Urinary bladder (tissue), 3 donors: ENCODE measurements at regions not wholly inside any gene's neighbourhood (a gene's known extent, or its start where the extent isn't known, plus 50 kb on each side); places are given as distances from the start of the nearest gene placed in this dataset.
A peak's percentile ranks its signal among the peaks of the same experiment; 100 is the strongest.

Experiments used
- DNase-seq: peaks from one replicate; pipeline ENCODE4 v3.0.0-alpha.2; 2015; ENCODE audit errors: extremely low spot score
- H3K27ac ChIP-seq: one replicate; pipeline ENCODE4 v1.5.1; 2013; ENCODE audit warnings: low read depth, mild to moderate bottlenecking, moderate library complexity
- H3K36me3 ChIP-seq: one replicate; pipeline ENCODE4 v1.6.1; 2013; ENCODE audit warnings: mild to moderate bottlenecking, moderate library complexity; ENCODE audit not compliant: insufficient read depth
- H3K4me1 ChIP-seq: one replicate; pipeline ENCODE4 v1.6.1; 2013; ENCODE audit warnings: mild to moderate bottlenecking, moderate library complexity; ENCODE audit not compliant: insufficient read depth
- H3K4me3 ChIP-seq: one replicate; pipeline ENCODE4 v1.5.1; 2013; ENCODE audit warnings: low read depth, low read length
- WGBS: extraction: QIAGEN DNeasy Blood & Tissue Kit; methylation state at CpG from one replicate; pipeline ENCODE4 v1.1.7; 2013; 5-methylcytosine and 5-hydroxymethylcytosine counted together
- donor health status: healthy with polysubstance abuse.
- donor health status: healthy.

GRCh38 chrX:20530406-20530921, 263.8 kb upstream of the RPS6KA3 start:
- no peaks in the 10 kb centered on the region for H3K4me1 ChIP-seq
- H3K36me3 ChIP-seq: no peaks in the 10 kb centered on the region
- H3K27ac ChIP-seq: no peak overlapping the region
- H3K4me3 ChIP-seq: no peak overlapping the region
- 3% methylated on average over 9 of the region's 9 CpGs for WGBS
- peak; percentile 43 for DNase-seq

- WGBS: 13% methylated on average over 1 of the region's 1 CpG
- DNase-seq: no peak
Observed at GRCh38 chrX:20529711-20530110, 263.0 kb upstream of the RPS6KA3 start.

GRCh38 chrX:20529301-20529700, 262.6 kb upstream of the RPS6KA3 start:
- WGBS: 20% methylated on average over 9 of the region's 9 CpGs
- Histone ChIP-seq H3K4me3 (no peak overlapping the region), H3K4me1 (no peaks in the 10 kb centered on the region), H3K36me3 (no peaks in the 10 kb centered on the region), H3K27ac (no peak overlapping the region)
- DNase-seq: no peak

More at GRCh38 chrX:20529711-20530110, 263.0 kb upstream of the RPS6KA3 start:
- no peak overlapping the region for H3K27ac ChIP-seq
- no peaks in the 10 kb centered on the region for H3K36me3 ChIP-seq
- no peaks in the 10 kb centered on the region for H3K4me1 ChIP-seq
- H3K4me3 ChIP-seq: no peak overlapping the region

GRCh38 chrX:20527558-20528011, 260.9 kb upstream of the RPS6KA3 start:
- no peak overlapping the region for H3K27ac ChIP-seq
- no peaks in the 10 kb centered on the region for H3K4me1 ChIP-seq
- H3K36me3 ChIP-seq: no peaks in the 10 kb centered on the region
- 3% methylated on average over 3 of the region's 3 CpGs for WGBS
- no peak overlapping the region for H3K4me3 ChIP-seq
- no peak for DNase-seq

- Histone ChIP-seq H3K27ac (no peak overlapping the region), H3K36me3 (no peaks in the 10 kb centered on the region), H3K4me1 (no peaks in the 10 kb centered on the region), H3K4me3 (no peak overlapping the region)
- 62% methylated on average over 4 of the region's 4 CpGs for WGBS
- DNase-seq: no peak
Observed at GRCh38 chrX:20527041-20527440, 260.3 kb upstream of the RPS6KA3 start.

- no peak overlapping the region for H3K27ac ChIP-seq
- DNase-seq: no peak
- 67% methylated on average over 5 of the region's 5 CpGs for WGBS
- no peaks in the 10 kb centered on the region for H3K36me3 ChIP-seq
- H3K4me1 ChIP-seq: no peaks in the 10 kb centered on the region
- no peak overlapping the region for H3K4me3 ChIP-seq
Observed at GRCh38 chrX:20523626-20524312, 257.1 kb upstream of the RPS6KA3 start.

GRCh38 chrX:20522420-20522819, 255.7 kb upstream of the RPS6KA3 start:
- WGBS: 38% methylated on average over 3 of the region's 3 CpGs
- Histone ChIP-seq H3K36me3 (no peaks in the 10 kb centered on the region), H3K27ac (no peak overlapping the region), H3K4me1 (no peaks in the 10 kb centered on the region), H3K4me3 (no peak overlapping the region)
- no peak for DNase-seq

GRCh38 chrX:20521222-20521621, 254.5 kb upstream of the RPS6KA3 start:
- no peak for DNase-seq
- 40% methylated on average over 4 of the region's 4 CpGs for WGBS
- Histone ChIP-seq H3K36me3 (no peaks in the 10 kb centered on the region), H3K4me3 (no peak overlapping the region), H3K4me1 (no peaks in the 10 kb centered on the region), H3K27ac (no peak overlapping the region)

- Histone ChIP-seq H3K27ac (no peak overlapping the region), H3K4me3 (no peak overlapping the region), H3K36me3 (no peaks in the 10 kb centered on the region), H3K4me1 (no peaks in the 10 kb centered on the region)
- 81% methylated on average over 5 of the region's 5 CpGs for WGBS
- DNase-seq: no peak
Observed at GRCh38 chrX:20519826-20520225, 253.1 kb upstream of the RPS6KA3 start.

GRCh38 chrX:20519146-20519545, 252.4 kb upstream of the RPS6KA3 start:
- Histone ChIP-seq H3K4me3 (no peak overlapping the region), H3K36me3 (no peaks in the 10 kb centered on the region), H3K27ac (no peak overlapping the region), H3K4me1 (no peaks in the 10 kb centered on the region)
- 61% methylated on average over 5 of the region's 5 CpGs for WGBS
- no peak for DNase-seq

- no peak overlapping the region for H3K4me3 ChIP-seq
- 69% methylated on average over 1 of the region's 1 CpG for WGBS
- H3K4me1 ChIP-seq: no peaks in the 10 kb centered on the region
- no peak for DNase-seq
- no peaks in the 10 kb centered on the region for H3K36me3 ChIP-seq
- no peak overlapping the region for H3K27ac ChIP-seq
Observed at GRCh38 chrX:20517565-20517964, 250.9 kb upstream of the RPS6KA3 start.

GRCh38 chrX:20515841-20516461, 249.2 kb upstream of the RPS6KA3 start:
- no peak overlapping the region for H3K4me3 ChIP-seq
- no peaks in the 10 kb centered on the region for H3K36me3 ChIP-seq
- no peaks in the 10 kb centered on the region for H3K4me1 ChIP-seq
- DNase-seq: no peak
- no peak overlapping the region for H3K27ac ChIP-seq
- 48% methylated on average over 1 of the region's 1 CpG for WGBS

GRCh38 chrX:20514358-20514757, 247.6 kb upstream of the RPS6KA3 start:
- 58% methylated on average over 1 of the region's 1 CpG for WGBS
- Histone ChIP-seq H3K27ac (no peak overlapping the region), H3K4me1 (no peaks in the 10 kb centered on the region), H3K4me3 (no peak overlapping the region), H3K36me3 (no peaks in the 10 kb centered on the region)
- no peak for DNase-seq

- DNase-seq: no peak
- Histone ChIP-seq H3K36me3 (no peaks in the 10 kb centered on the region), H3K27ac (no peak overlapping the region), H3K4me1 (no peaks in the 10 kb centered on the region), H3K4me3 (no peak overlapping the region)
- 69% methylated on average over 3 of the region's 3 CpGs for WGBS
Observed at GRCh38 chrX:20513185-20513584, 246.5 kb upstream of the RPS6KA3 start.
